ENCODE measurements at regions not wholly inside any gene's neighbourhood (a gene's known extent, or its start where the extent isn't known, plus 50 kb on each side); places are given as distances from the start of the nearest gene placed in this dataset.
"Not testable (repeated sequence)": the region's sequence is repeated elsewhere in the genome, so short reads cannot be mapped to it uniquely, and the experiment has no call there.

DNA sequence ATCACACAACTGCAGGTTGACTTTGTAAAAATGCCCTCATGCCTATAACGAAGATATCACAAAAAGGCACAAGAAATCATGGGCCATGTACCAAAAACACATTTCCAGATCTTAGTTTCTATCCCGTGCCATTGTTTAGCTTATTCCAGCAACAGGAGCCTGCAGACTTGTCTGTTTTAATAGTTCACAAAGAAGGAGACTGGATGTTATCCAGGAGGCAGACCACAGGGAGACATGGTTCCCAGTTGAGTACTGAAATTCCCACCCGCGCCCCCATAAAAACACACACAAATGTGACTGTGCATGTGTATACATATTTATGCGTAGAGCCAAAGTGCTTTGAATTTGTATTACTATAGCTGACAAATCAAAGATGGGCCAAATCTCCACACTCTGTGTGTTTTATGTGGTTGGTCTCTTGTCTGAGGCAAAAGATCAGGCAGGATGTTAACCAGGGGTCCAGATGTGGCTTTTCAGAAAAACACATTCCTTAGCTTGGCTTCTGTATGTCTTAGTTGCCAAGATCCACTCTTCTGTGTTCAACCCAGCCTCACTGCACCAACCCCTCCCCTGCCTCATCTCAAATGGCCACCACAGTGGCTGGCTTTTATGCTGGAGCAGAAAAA lies 469.2 kb upstream of the DIPK2B start:
- peak; percentile 16 for DNase-seq (ENCODE audit: low spot score)

DNA sequence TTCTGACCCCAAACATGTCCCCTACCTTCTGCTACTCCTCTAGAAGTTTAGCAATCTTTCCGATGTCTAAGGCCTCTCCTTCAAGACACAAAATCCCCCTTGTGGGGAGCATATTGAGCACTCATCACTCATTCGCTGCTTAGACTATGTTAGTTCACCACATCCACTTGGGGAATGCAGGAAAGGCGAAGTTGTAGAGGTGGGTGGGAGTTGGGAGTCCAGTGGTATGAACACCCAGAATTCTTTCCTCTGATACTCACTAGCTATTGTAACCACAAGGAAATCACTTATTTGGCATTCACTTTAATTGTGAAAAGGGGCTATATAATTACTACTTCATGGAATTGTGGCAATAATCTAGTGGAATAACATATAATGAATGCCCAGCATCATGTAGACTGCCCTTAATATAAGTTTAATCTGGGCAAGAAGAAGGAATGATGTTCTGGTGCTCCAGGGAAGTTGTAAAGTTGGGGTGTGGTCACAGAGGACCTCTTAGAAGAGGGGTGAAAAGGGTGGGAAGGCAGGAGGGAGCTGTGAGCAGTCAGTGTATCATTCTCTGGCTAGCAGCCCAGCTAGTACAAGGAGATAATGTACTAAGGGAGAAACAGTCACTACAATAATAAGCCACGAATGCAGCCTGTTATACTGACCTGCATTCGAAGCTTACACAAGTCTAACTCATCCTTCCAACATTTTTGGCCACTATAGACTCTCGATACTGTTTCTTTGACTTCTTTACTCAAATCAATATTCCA lies 468.2 kb upstream of the DIPK2B start:
- peak; percentile 91 for DNase-seq (ENCODE audit: low spot score)

DNA sequence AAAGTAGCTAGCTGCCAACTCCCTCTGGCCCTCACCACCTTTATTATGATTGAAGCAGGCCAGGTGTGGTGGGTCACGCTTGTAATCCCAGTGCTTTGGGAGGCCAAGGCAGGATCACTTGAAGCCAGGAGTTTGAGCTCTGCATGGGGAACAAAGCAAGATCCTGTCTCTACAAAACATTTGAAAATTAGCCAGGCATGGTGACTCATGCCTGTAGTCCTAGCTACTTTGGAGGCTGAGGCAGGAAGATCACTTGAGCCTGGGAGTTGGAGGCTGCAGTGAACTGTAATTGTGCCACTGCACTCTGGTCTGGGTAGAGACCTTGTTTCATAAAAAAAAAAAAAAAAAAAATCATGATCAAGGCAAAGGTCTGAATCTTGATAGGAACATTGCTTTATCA lies 467.0 kb upstream of the DIPK2B start:
- no peak for DNase-seq (ENCODE audit: low spot score)

DNA sequence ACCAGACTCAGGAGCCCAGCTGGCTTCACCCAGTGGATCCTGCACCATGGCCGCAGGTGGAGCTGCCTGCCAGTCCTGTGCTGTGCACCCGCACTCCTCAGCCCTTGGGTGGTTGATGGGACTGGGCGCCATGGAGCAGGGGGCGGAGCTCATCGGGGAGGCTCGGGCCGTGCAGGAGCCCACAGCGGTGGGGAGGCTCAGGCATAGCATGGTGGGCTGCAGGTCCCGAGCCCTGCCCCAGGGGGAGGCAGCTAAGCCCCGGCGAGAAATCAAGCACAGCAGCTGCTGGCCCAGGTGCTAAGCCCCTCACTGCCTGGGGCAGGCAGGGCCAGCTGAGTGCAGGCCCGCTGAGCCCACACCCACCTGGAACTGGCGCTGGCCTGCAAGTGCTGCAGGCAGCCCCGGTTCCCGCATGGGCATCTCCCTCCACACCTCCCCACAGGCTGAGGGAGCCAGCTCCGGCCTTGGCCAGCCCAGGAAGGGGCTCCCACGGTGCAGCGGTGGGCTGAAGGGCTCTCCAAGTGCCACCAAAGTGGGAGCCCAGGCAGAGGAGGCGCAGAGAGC lies 464.1 kb upstream of the DIPK2B start:
- DNase-seq (ENCODE audit: low spot score) = no peak

DNA sequence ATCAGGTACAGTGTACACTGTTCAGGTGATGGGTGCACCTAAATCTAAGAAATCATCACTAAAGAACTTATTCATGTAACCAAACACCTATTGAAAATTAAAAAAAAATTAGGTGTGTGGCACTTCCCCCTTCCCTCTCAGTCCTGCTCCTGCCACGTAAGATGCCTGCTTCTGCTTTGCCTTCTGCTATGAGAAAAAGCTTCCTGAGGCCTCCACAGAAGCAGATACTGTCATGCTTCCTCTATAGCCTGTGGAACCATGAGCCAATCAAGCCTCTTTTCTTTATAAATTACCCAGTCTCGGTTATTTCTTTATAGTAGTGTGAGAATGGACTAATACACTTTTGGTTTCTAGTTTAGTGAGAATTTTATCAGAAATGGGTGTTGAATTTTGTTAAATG lies 459.8 kb upstream of the DIPK2B start:
- DNase-seq (ENCODE audit: low spot score) = no peak

DNA sequence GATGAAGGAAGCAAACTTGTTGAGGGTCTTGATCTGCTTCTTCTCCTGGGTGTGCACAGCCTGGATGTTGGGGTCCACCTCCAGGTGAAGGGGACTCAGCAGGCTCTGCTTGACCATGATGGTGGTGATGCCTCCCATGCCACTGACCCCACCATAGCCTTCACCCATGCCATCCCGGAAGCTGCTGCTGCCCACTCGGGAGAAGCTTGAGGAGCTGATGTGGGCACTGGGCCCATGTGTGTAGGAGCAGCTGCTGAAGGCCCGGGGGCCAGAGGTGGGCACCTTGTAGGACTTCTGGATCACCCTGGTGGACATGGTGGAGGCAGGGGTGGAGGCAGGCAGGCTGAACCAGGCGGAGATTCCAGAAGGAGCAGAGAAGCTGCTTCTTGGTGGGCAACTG lies 432.7 kb upstream of the DIPK2B start:
- DNase-seq (ENCODE audit: low spot score) = no peak

DNA sequence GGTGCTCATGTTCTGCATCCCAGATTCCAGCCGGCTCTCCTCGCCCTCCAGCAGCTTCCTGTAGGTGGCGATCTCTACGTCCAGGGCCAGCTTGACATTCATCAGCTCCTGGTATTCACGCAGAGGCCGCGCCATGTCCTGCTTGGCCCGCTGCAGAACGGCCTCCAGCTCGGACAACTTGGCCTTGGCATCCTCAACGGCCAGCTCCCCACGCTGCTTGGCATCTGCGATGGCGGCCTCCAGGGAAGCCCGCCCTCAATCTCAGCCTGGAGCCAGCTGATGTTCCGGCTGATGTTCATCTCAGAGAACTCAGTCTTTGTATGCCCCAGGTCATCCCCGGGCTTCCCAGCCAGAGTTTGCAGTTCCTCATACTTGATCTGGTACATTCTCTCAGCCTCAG lies 431.8 kb upstream of the DIPK2B start:
- DNase-seq (ENCODE audit: low spot score) = no peak

DNA sequence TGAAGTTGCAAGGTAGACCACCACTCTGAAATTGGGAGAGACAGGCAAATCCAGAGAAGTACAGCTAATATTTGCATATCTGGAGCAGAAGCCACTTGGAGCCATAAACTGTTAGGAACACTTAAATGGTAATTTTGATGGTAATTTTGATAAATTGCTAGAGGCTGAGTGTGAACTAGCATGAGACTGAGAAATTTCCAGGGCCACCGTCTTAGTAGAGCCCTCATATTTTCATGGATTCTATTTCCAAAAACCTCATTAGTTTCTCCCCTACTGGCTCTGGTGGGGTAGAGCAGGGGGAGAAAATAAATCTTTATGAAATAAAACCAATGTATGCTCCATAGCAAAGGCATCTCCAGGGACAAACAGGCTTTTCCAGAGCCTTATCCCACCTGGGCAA lies 429.4 kb upstream of the DIPK2B start:
- no peak for DNase-seq (ENCODE audit: low spot score)

DNA sequence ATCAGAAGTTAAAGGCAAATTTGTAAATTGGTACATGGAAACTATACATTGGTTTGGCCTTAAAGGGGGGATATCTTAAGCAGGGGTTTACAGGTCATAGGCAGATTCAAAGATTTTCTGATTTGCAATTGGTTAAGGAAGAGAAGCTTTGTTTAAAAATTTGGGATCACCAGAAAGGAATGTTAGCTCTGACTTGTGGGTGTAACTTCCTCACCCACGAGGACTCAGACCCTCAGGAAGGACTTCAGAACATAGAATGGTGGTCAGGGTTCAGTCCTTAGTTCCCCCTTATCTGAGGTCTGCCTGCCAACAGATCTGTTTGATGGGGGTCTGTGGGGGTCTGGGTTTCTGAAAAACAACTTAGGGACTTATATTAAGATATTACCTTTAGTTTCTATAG lies 427.4 kb upstream of the DIPK2B start:
- peak; percentile 49 for DNase-seq (ENCODE audit: low spot score)

DNA sequence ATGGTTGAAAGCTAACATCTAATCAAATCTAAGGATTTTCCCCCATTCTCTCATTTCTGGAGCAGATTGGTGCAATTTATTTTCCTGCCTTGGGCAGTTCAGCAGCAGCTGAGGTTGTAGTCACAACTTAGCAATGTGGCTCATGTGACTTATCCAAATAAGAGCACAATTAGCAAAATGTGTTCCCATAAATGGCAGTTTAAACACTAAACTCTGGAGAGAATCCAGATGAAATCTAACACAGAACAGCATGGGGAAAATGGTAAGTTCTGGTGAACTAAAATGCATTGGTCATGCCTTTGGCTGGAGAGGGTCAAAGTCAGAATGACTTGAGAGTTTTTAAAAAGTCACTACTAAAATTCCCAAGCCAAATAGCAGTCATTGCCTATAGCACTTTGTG lies 422.6 kb upstream of the DIPK2B start:
- peak; percentile 84 for DNase-seq (ENCODE audit: low spot score)

DNA sequence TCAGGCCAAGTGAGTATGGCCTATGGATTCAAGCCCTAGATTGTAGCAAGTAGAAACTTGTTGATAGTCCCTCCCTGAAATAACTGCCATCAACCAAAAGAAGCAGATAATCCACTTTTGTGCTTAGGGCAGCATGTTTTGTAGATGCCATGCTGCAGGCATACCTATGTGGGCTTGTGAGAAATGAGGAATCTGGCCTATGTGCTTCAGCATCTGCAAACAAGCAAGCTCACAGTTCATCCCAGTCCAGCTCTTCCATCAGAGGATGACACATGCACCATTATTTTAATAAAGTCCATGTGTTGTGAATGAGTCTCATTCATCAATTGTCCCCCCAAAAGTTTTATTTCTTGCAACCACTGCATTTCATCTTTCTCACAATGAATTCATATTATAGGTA lies 421.9 kb upstream of the DIPK2B start:
- DNase-seq (ENCODE audit: low spot score) = peak; percentile 72

DNA sequence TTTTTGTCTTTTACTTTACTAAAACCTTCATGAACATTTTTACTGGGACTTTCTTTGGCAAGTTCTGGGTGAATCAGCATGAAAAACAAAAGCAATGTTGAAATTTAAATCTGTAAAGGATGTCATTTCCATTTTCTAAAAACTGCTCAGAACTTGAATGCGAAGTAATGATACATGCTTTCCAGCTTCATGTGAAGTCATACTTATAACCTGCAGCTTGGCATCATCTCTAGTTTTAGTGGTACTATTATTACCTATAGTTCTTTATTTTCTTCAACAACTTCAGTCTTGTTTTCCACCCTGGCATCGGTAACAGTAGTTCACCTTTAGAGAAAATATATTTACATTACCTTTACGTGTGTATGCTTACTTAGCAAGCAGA lies 421.4 kb upstream of the DIPK2B start:
- DNase-seq (ENCODE audit: low spot score) = peak; percentile 18

DNA sequence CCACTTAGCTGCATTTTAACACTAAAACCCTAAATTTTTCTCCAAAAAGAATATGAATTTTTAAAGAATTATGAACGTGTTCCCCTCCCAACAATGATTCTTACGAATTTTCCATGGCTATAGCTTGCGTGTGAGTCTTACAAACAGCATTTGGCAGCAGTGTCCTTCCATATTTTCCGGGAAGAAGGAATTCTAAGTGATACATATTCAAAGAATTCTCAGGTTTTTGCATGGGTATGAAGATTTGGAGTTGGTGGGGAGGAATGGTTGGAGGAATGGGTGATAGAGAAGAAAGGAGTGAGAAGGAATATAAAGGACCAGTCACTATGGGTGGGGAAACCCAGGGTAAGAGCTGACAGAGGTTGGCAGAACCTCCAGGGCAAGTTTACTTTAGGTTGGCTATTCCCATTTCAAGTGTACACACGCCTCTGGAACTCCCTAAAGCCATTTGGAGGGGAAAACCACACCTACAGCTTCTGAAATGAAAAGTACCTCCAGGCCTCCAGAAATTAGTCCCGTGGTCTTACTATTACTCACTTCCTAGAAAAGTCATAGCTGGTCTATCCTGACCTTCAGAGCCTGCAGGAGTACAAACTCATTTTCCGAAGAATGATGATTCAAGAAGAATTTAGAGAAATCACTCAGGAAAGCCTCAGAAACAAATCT lies 420.8 kb upstream of the DIPK2B start:
- peak; percentile 73 for DNase-seq (ENCODE audit: low spot score)

DNA sequence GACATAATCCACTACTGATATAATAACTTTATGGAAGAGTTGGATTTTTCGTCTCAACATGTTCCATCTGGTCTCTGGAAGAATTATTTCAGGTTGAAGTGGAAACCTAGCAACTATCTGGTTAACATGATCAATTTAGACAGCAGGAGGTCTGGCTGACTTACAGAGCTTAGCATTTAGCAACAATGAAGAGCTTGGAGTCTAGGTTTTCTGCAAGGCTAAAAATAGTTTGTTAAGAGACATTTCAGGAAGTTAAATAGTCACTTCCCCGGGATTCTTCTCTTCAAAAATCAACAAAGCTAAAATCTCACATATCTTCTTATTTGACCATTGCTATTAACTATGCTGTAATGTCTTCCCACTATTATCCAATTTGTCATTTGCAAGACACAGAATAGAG lies 418.6 kb upstream of the DIPK2B start:
- DNase-seq (ENCODE audit: low spot score) = no peak

DNA sequence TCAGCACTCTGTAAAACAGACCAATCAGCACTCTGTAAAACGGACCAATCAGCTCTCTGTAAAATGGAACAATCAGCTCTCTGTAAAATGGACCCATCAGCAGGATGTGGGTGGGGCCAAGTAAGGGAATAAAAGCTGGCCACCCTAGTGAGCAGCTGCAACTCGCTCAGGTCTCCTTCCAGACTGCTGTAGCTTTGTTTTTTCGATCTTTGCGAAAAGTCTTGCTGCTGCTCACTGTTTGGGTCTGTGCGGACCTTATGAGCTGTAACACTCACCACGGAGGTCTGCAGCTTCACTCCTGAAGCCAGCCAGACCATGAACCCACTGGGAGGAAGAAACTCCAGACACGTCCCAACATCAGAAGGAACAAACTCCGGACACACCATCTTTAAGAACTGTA lies 414.9 kb upstream of the DIPK2B start:
- DNase-seq (ENCODE audit: low spot score) = not testable (repeated sequence)

DNA sequence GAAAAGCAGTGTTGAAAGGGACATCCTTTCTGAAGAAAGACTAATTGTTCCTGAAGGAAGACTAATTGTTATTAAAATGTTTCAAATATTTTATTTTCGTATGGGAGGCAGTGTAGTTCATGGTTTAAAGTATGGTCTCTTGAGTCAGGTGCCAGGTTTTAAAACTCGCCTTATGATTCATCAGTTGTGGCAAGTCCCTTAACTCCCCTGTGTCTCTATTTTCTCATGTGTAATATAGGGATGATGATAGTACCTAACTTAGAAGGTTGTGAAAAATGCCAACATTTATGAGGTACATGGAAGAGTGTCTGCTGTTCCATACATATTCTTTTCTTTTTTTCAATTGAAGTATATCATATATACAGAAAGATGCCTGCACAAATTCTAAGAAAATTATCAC lies 414.2 kb upstream of the DIPK2B start:
- no peak for DNase-seq (ENCODE audit: low spot score)

DNA sequence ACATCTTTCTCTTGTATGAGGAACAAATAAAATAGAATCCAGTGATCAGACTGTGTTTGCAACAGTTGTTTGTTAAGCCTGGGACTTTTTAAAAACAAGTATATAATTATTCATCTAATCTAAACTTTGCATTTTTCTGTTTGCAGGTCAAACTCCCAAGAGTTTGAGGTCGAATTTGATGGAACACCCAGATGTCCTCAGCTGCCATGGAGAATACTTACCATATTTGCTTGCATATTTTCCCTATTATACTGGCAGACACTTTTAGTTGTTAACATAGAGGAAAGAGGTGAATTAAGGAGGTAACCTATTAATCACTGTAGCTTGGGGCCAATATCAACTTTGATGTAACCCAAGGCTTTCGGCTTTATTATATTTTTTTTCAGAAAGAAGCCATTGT lies 401.5 kb upstream of the DIPK2B start:
- peak; percentile 28 for DNase-seq (ENCODE audit: low spot score)

DNA sequence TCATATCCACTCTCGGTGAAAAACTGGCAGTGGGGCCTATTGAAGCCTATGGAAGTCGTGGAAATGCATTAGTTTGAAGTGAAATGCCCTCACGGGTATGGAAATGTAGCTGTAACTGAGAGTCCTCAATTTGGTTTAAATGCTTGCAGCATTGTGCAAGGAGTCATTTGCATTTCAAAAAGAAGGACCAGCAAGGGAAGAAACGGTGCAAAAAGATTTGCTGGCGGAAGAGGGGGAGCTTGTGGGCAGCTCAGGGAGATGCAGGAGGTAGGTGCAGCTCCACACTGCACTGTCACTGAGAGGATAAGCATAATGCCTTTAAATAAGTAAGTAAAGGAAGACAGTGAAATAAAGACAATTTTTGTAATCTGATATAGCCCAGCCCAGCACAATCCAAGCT lies 400.4 kb upstream of the DIPK2B start:
- DNase-seq (ENCODE audit: low spot score) = no peak

DNA sequence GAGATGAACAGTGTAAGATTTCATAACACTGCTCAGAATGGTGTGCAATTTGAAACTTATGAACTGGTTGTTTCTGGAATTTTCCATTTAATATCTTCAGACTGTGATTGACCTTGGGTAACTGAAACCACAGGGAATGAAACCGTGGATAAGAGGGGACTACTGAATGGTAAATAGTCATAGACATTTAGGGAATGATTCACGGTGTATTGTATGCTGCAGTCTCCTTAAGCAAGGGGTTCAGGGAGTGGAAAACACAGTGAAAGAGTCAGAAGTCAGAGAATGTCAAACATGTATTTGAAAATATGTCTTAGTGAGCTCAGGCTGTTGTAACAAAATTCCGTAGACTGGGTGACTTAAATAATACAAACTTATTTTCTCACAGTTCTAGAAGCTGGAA lies 398.2 kb upstream of the DIPK2B start:
- DNase-seq (ENCODE audit: low spot score) = no peak

DNA sequence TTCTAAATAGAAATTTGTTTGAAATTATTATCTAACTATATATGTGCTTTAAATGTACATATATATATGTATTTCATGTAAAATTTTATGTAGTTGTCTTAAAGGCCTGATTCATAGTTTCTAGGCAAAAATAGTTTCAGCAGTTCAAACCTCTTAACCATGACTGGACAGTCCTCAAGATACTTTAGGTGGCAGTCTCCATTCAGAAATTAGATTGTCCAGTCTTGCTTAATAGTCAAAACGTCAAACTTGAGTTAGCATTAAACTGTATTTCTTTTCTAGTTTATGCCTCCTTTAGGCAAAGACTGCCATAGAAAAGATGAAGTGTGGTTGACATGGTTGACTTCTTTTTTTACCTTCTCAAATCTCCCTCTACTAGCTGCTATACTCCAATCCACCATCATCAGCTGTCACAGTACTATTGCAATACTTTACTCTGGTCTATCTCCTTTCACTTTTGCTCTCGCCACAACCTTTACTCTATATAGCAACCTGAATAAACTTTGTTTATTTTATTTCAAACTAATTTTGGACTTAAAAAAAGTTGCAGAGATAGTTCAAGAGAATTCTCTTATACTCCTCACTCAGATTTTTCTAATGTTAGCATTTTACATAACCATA lies 395.6 kb upstream of the DIPK2B start:
- DNase-seq (ENCODE audit: low spot score) = peak; percentile 20

DNA sequence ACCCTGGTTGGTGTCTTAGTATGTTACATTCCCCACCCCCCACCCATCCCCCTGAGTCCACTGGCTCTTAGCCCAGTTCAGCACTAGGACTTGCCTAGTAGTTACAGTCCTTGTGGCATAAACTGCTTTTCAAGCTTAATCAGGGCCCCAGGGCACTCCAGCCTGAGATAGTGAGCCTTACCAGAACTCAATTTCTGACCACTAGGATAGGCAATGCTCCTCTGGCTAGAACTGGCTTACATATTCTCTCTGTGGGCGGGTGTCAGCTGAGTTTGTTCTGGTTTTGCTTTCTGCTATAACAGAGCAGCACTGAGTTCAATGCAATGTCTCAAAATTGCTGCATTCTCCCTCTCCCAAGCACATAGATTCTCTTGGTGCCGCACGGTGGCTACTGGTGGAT lies 391.4 kb upstream of the DIPK2B start:
- DNase-seq (ENCODE audit: low spot score) = no peak

DNA sequence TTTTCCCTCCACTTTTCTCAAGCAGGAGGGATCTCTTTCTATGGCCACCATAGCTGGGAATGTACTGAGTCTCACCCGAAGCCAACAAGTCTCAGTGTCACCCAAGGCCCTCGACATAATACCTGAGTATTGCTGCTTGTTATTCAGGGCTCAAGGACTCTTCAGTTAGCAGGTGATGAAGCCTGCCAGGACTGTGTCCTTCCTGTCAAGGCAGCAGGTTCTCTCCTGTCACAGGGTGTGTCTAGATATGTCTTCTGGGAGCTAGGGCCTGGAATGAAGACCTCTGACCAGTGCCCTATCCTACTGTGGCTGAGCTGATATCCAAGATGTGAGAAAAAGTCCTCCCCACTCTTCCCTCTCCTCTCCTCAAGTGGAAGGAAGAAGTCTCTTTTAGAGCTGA lies 391.0 kb upstream of the DIPK2B start:
- no peak for DNase-seq (ENCODE audit: low spot score)

DNA sequence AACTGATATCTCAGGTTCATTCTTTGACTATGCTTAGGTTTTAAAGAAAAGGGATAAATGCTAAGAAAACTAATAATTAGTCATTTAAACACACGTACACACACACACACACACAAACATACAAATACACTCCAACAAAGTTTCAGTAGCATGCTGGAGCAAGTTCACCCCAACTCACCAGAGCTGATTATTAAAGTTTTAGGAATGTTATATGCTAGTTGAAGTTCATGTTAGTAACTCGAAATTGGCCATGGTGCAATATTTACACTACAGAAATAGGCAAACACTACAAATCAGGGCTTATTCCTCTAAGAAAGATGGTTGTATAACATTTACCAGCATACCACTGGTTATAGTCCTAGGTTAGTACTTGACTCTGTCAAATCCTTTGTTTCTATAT lies 384.0 kb upstream of the DIPK2B start:
- DNase-seq (ENCODE audit: low spot score) = no peak

Data from AG08395 (cell line).